IMR-90 (cell line): ENCODE measurements at regions not wholly inside any gene's neighbourhood (a gene's known extent, or its start where the extent isn't known, plus 50 kb on each side); places are given as distances from the start of the nearest gene placed in this dataset.

Source experiments
- ATAC-seq: fragments of 200-7000 bp; cut with Tn5 transposase; 2 replicates; pipeline ENCODE4 v1.9.1; 2020; ENCODE audit warnings: low read depth, mild to moderate bottlenecking, moderate library complexity
- BruUV-seq: library from RNA; stranded (reverse); fragments of 400-500 nt; replicated peaks from 2 replicates; lab custom pipeline; 2021; lab: Mats Ljungman, UMichigan
- CTCF ChIA-PET: fragments of 300-600 bp; formaldehyde crosslinking; extraction: SDS; loops from one replicate; lab custom pipeline; 2021; ENCODE audit warnings: antibody characterized with exemption; lab: Yijun Ruan, JAX
- POLR2A ChIA-PET: fragments of 300-600 bp; sonication (Branson Sonifier 250); formaldehyde crosslinking; loops from one replicate; lab custom pipeline; 2022; ENCODE audit warnings: antibody characterized with exemption; ENCODE audit not compliant: unreplicated experiment; lab: Charles Lee
- DNase-seq: peaks from one replicate; pipeline ENCODE4 v3.0.0; 2013
- H2AFZ ChIP-seq: replicated peaks from 2 replicates; pipeline ENCODE3; 2013; ENCODE audit warnings: low read length, mild to moderate bottlenecking; ENCODE audit not compliant: poor library complexity
- H2AK5ac ChIP-seq: 2 replicates; pipeline ENCODE4 v1.6.1; 2013; ENCODE audit warnings: low read depth, low read length, inconsistent platforms
- H2AK9ac ChIP-seq: replicated peaks from 2 replicates; pipeline ENCODE3; 2013; ENCODE audit warnings: mild to moderate bottlenecking, low read depth, low read length, moderate library complexity; ENCODE audit not compliant: poor library complexity
- H2BK120ac ChIP-seq: 2 replicates; pipeline ENCODE4 v1.6.1; 2013; ENCODE audit warnings: low read depth, low read length, inconsistent platforms
- H2BK15ac ChIP-seq: 3 replicates; pipeline ENCODE4 v1.6.1; 2013; ENCODE audit warnings: low read depth, low read length, inconsistent platforms
- H2BK20ac ChIP-seq: 2 replicates; pipeline ENCODE4 v1.6.1; 2013; ENCODE audit warnings: low read depth, mild to moderate bottlenecking, inconsistent platforms, low read length, moderate library complexity
- H2BK5ac ChIP-seq: 2 replicates; pipeline ENCODE4 v1.6.1; 2013; ENCODE audit warnings: mild to moderate bottlenecking, low read depth, low read length, inconsistent platforms; ENCODE audit not compliant: poor library complexity, severe bottlenecking
- H3K14ac ChIP-seq: replicated peaks from 2 replicates; pipeline ENCODE4 v1.6.1; 2013; ENCODE audit warnings: low read depth, low read length, inconsistent platforms
- H3K18ac ChIP-seq: 2 replicates; pipeline ENCODE4 v1.6.1; 2013; ENCODE audit warnings: low read depth, low read length, control low read depth
- H3K23ac ChIP-seq: 2 replicates; pipeline ENCODE4 v1.6.1; 2013; ENCODE audit warnings: low read depth, low read length, inconsistent platforms
- H3K27ac ChIP-seq: 2 replicates; pipeline ENCODE4 v1.5.1; 2013; ENCODE audit warnings: mild to moderate bottlenecking, control low read depth, low read length; ENCODE audit not compliant: insufficient read depth
- H3K27me3 ChIP-seq: 2 replicates; pipeline ENCODE4 v1.6.1; 2013; ENCODE audit warnings: low read length; ENCODE audit not compliant: control insufficient read depth, insufficient read depth
- H3K36me3 ChIP-seq: 2 replicates; pipeline ENCODE4 v1.6.1; 2013; ENCODE audit warnings: low read length, mixed read lengths; ENCODE audit not compliant: control insufficient read depth, insufficient read depth
- H3K4ac ChIP-seq: 2 replicates; pipeline ENCODE4 v1.6.1; 2013; ENCODE audit warnings: low read depth, low read length, inconsistent platforms
- H3K4me1 ChIP-seq: 2 replicates; pipeline ENCODE4 v1.6.1; 2013; ENCODE audit warnings: low read length, mixed read lengths; ENCODE audit not compliant: control insufficient read depth, insufficient read depth
- H3K4me2 ChIP-seq: 2 replicates; pipeline ENCODE4 v1.6.1; 2013; ENCODE audit warnings: low read depth, mild to moderate bottlenecking, control low read depth, low read length, moderate library complexity
- H3K4me3 ChIP-seq: 2 replicates; pipeline ENCODE4 v1.5.1; 2013; ENCODE audit warnings: low read depth, mild to moderate bottlenecking, control low read depth, low read length, moderate library complexity; ENCODE audit not compliant: insufficient read depth
- H3K56ac ChIP-seq: 2 replicates; pipeline ENCODE4 v1.6.1; 2013; ENCODE audit warnings: low read length, inconsistent platforms; ENCODE audit not compliant: insufficient read depth; ENCODE audit errors: extremely low read depth
- H3K79me1 ChIP-seq, 2 experiments: 2 replicates each; pipeline ENCODE4 v1.6.1; 2013; ENCODE audit warnings: low read length in 2 of 2, inconsistent platforms in 1 of 2, low read depth in 1 of 2
- H3K9ac ChIP-seq: 2 replicates; pipeline ENCODE4 v1.6.1; 2013; ENCODE audit warnings: low read depth, low read length, control low read depth
- H3K9me1 ChIP-seq: 2 replicates; pipeline ENCODE4 v1.6.1; 2013; ENCODE audit warnings: low read length, inconsistent platforms; ENCODE audit not compliant: insufficient read depth
- H3K9me3 ChIP-seq: 2 replicates; pipeline ENCODE4 v1.6.1; 2013; ENCODE audit warnings: low read length; ENCODE audit not compliant: control insufficient read depth, insufficient read depth
- H4K20me1 ChIP-seq: 2 replicates; pipeline ENCODE4 v1.6.1; 2013; ENCODE audit warnings: low read length, inconsistent platforms; ENCODE audit not compliant: insufficient read depth
- H4K5ac ChIP-seq: 2 replicates; pipeline ENCODE4 v1.6.1; 2013; ENCODE audit warnings: mild to moderate bottlenecking, low read depth, low read length, control low read depth
- H4K8ac ChIP-seq, 2 experiments: 2 replicates each; pipeline ENCODE4 v1.6.1; 2013; ENCODE audit warnings: low read depth in 2 of 2, low read length in 2 of 2, control low read depth in 1 of 2, inconsistent platforms in 1 of 2
- H4K91ac ChIP-seq: 2 replicates; pipeline ENCODE4 v1.6.1; 2013; ENCODE audit warnings: low read depth, low read length, inconsistent platforms; ENCODE audit not compliant: insufficient read depth
- CEBPB ChIP-seq: IDR thresholded peaks from 2 replicates; pipeline ENCODE4 v1.6.1; 2012; ENCODE audit warnings: low read depth, low read length, improper control_type of control experiment
- FOS ChIP-seq: fragments of 150-350 bp; IDR thresholded peaks from 2 replicates; pipeline ENCODE4 v1.6.1; 2016; ENCODE audit warnings: low read depth, low read length
- MAZ ChIP-seq: IDR thresholded peaks from 2 replicates; pipeline ENCODE4 v1.6.1; 2012; ENCODE audit warnings: low read depth, mild to moderate bottlenecking, low read length, improper control_type of control experiment, moderate library complexity, borderline replicate concordance
- MXI1 ChIP-seq: IDR thresholded peaks from 2 replicates; pipeline ENCODE4 v1.6.1; 2012; ENCODE audit warnings: low read depth, mild to moderate bottlenecking, low read length, moderate library complexity, borderline replicate concordance
- POLR2A ChIP-seq: IDR thresholded peaks from 2 replicates; pipeline ENCODE4 v1.6.1; 2012; ENCODE audit warnings: mild to moderate bottlenecking, low read depth, low read length
- RAD21 ChIP-seq: IDR thresholded peaks from 2 replicates; pipeline ENCODE4 v1.6.1; 2012; ENCODE audit warnings: low read length, improper control_type of control experiment
- RCOR1 ChIP-seq: IDR thresholded peaks from 2 replicates; pipeline ENCODE4 v1.6.1; 2012; ENCODE audit warnings: mild to moderate bottlenecking, low read length, improper control_type of control experiment; ENCODE audit not compliant: insufficient replicate concordance
- SMC3 ChIP-seq: fragments of 150-350 bp; IDR thresholded peaks from 2 replicates; pipeline ENCODE4 v1.6.1; 2016; ENCODE audit warnings: low read depth, mild to moderate bottlenecking, antibody characterized with exemption, low read length, moderate library complexity
- USF2 ChIP-seq: fragments of 150-350 bp; IDR thresholded peaks from 2 replicates; pipeline ENCODE4 v1.6.1; 2017; ENCODE audit warnings: mild to moderate bottlenecking, antibody characterized with exemption, low read length, low read depth
- WGBS, 2 experiments: methylation state at CpG; one replicate each; pipeline versions ENCODE4 v1.1.5 to v1.1.7; 2013; ENCODE audit warnings: missing lambda C conversion rate in 2 of 2; ENCODE audit not compliant: insufficient read length in 1 of 2; ENCODE audit errors: extremely low coverage in 2 of 2; 5-methylcytosine and 5-hydroxymethylcytosine counted together
- dilution Hi-C: fragments of 300-500 bp; cut with HindIII; formaldehyde crosslinking; loops from one replicate; pipeline ENCODE4 v1.14.3; 2018; ENCODE audit warnings: low sequenced_read_pairs; ENCODE audit not compliant: unreplicated experiment
- in situ Hi-C: fragments of 300-500 bp; cut with MboI; formaldehyde crosslinking; loops from 3 replicates; pipeline ENCODE4 v1.14.3; 2019; ENCODE audit warnings: low sequenced_read_pairs, inconsistent platforms, mixed read lengths
- intact Hi-C: fragments of 100-400 bp; cut with micrococcal nuclease; formaldehyde crosslinking; loops from 2 replicates; pipeline ENCODE4 v1.10.0; 2022

GRCh38 chr9:71242081-71242480, 120.7 kb upstream of the TRPM3 start:
- no peak overlapping the region for H3K27ac ChIP-seq
- DNase-seq (no peak), ATAC-seq (no peak)
- no peaks in the 10 kb centered on the region for H3K4me1 ChIP-seq
- no peak overlapping the region for H3K18ac ChIP-seq
- H3K27me3 ChIP-seq = no peaks in the 10 kb centered on the region
- dilution Hi-C loops (no loop called here), intact Hi-C loops (loop anchor here (5.0 kb wide), 1 partner anchor 460 kb away; no protein-coding TSS in a partner anchor), in situ Hi-C loops (loop anchor here (10.0 kb wide), 1 partner anchor 327 kb away; no protein-coding TSS in a partner anchor)
- no peak overlapping the region for H3K14ac ChIP-seq
- no peak overlapping the region for H3K56ac ChIP-seq
- H2BK5ac ChIP-seq = no peak overlapping the region
- H2BK120ac ChIP-seq = no peak overlapping the region
- no peak overlapping the region for H4K91ac ChIP-seq
- no peaks in the 10 kb centered on the region for H3K9me3 ChIP-seq
- ChIA-PET CTCF (no interaction called here), POLR2A (no interaction called here)
- H4K5ac ChIP-seq = no peak overlapping the region
- no peaks in the 10 kb centered on the region for H3K9me1 ChIP-seq
- no peaks in the 10 kb centered on the region for H3K36me3 ChIP-seq
- no peak overlapping the region for H3K4me2 ChIP-seq
- H2BK20ac ChIP-seq = no peak overlapping the region
- H3K9ac ChIP-seq = no peak overlapping the region
- H4K20me1 ChIP-seq = no peaks in the 10 kb centered on the region
- H2AK5ac ChIP-seq = no peak overlapping the region
- no peaks in the 10 kb centered on the region for H3K79me1 ChIP-seq
- no peak overlapping the region for H4K8ac ChIP-seq
- TF ChIP-seq MAZ = no peak
- no peak for TF ChIP-seq RCOR1
- TF ChIP-seq FOS = no peak
- TF ChIP-seq CEBPB = no peak
- TF ChIP-seq MXI1 = no peak
- TF ChIP-seq POLR2A = no peak
- no peak for TF ChIP-seq SMC3
- no peak for TF ChIP-seq RAD21
- TF ChIP-seq USF2 = no peak
- no peak overlapping the region for H3K23ac ChIP-seq
- H2BK15ac ChIP-seq = no peak overlapping the region
- H2AFZ ChIP-seq = no peak overlapping the region
- no peak overlapping the region for H3K4ac ChIP-seq
- no TSS peak for BruUV-seq
- no peak overlapping the region for H3K4me3 ChIP-seq
- H2AK9ac ChIP-seq = no peak overlapping the region
- WGBS, 2 experiments = 100% methylated on average over 2 of the region's 6 CpGs; no CpG with 5 or more reads in 1 of the 2 experiments
